ENCODE measurements at regions not wholly inside any gene's neighbourhood (a gene's known extent, or its start where the extent isn't known, plus 50 kb on each side); places are given as distances from the start of the nearest gene placed in this dataset.

DNA sequence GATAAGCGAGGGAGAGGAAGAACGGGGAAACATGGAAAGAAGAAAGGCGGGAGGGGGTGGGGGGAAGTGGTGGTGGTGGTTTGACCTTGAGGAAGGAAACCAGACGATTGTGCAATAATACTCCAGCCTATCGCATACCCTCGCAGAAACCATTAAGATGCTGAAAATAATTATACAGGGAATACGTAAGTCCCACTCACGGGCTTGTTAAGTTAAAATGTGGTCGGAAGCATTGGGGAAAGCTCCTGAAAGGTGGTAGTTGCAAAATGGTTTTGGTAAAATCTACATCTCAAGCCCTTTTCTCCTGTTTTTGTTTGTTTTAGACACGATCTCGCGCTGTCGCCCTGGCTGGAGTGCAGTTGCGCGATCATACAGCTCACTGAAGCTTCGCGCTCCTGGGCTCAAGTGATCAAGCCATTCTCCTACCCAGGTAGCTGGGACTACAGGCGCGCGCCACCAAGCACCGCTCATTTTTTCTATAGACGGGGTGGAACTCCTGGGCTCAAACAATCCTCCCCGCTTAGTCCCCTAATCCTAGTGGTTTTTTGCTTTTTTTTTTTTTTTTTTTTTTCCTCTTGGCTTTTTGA is 128.9 kb upstream of the ZNF184 start:
- WGBS (ENCODE audit: low lambda C conversion rate) = 75% methylated on average over 23 of the region's 23 CpGs
- H3K9ac ChIP-seq (ENCODE audit: insufficient read depth, low read depth, low read length) = no peak overlapping the region
- intact Hi-C loops (cut with micrococcal nuclease; ENCODE audit: unreplicated experiment) = no loop called here
- no peak for TF ChIP-seq EHMT2 (IDR thresholded peaks at IDR 0.05; ENCODE audit: borderline replicate concordance, low read depth, low read length)
- TF ChIP-seq, protein P1, sequence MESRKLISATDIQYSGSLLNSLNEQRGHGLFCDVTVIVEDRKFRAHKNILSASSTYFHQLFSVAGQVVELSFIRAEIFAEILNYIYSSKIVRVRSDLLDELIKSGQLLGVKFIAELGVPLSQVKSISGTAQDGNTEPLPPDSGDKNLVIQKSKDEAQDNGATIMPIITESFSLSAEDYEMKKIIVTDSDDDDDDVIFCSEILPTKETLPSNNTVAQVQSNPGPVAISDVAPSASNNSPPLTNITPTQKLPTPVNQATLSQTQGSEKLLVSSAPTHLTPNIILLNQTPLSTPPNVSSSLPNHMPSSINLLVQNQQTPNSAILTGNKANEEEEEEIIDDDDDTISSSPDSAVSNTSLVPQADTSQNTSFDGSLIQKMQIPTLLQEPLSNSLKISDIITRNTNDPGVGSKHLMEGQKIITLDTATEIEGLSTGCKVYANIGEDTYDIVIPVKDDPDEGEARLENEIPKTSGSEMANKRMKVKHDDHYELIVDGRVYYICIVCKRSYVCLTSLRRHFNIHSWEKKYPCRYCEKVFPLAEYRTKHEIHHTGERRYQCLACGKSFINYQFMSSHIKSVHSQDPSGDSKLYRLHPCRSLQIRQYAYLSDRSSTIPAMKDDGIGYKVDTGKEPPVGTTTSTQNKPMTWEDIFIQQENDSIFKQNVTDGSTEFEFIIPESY (CRISPR knock-in tag; IDR thresholded peaks at IDR 0.05) = peak; percentile 76; the same call in 1 of the 2 replicates
- no peak for TF ChIP-seq MED1 (CRISPR knock-in tag; IDR thresholded peaks at IDR 0.05)
- TF ChIP-seq ZNF296 (CRISPR knock-in tag; conservative IDR thresholded peaks at IDR 0.05) = no peak
- TF ChIP-seq ZFP36L2 (CRISPR knock-in tag; IDR thresholded peaks at IDR 0.05) = no peak
- TF ChIP-seq, protein P2, sequence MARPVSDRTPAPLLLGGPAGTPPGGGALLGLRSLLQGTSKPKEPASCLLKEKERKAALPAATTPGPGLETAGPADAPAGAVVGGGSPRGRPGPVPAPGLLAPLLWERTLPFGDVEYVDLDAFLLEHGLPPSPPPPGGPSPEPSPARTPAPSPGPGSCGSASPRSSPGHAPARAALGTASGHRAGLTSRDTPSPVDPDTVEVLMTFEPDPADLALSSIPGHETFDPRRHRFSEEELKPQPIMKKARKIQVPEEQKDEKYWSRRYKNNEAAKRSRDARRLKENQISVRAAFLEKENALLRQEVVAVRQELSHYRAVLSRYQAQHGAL (CRISPR knock-in tag; IDR thresholded peaks at IDR 0.05; ENCODE audit: not compliant biosample characterization) = no peak
- no peak for TF ChIP-seq ZNF230 (CRISPR knock-in tag; IDR thresholded peaks at IDR 0.05)
- no peak for TF ChIP-seq ZSCAN30 (CRISPR knock-in tag; IDR thresholded peaks at IDR 0.05)
- TF ChIP-seq CC2D1A (CRISPR knock-in tag; IDR thresholded peaks at IDR 0.05) = no peak
- TF ChIP-seq YEATS2 (CRISPR knock-in tag; IDR thresholded peaks at IDR 0.05; ENCODE audit: borderline replicate concordance) = no peak
- no peak for TF ChIP-seq ISX (CRISPR knock-in tag; conservative IDR thresholded peaks at IDR 0.05)
- TF ChIP-seq RBAK (CRISPR knock-in tag; IDR thresholded peaks at IDR 0.05) = no peak
- TF ChIP-seq ZBTB8A (CRISPR knock-in tag; IDR thresholded peaks at IDR 0.05; ENCODE audit: borderline replicate concordance, low read depth) = no peak
- TF ChIP-seq, protein P3, sequence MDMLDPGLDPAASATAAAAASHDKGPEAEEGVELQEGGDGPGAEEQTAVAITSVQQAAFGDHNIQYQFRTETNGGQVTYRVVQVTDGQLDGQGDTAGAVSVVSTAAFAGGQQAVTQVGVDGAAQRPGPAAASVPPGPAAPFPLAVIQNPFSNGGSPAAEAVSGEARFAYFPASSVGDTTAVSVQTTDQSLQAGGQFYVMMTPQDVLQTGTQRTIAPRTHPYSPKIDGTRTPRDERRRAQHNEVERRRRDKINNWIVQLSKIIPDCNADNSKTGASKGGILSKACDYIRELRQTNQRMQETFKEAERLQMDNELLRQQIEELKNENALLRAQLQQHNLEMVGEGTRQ (IDR thresholded peaks at IDR 0.05; ENCODE audit: low read depth, low read length) = no peak
- TF ChIP-seq, protein P3 (CRISPR knock-in tag; IDR thresholded peaks at IDR 0.05; ENCODE audit: borderline replicate concordance) = no peak
- TF ChIP-seq HNRNPLL (IDR thresholded peaks at IDR 0.05; ENCODE audit: low read depth, low read length, poor library complexity, severe bottlenecking) = no peak
- TF ChIP-seq ZNF274 (CRISPR knock-in tag; IDR thresholded peaks at IDR 0.05) = no peak
- TF ChIP-seq HOXA5 (CRISPR knock-in tag; IDR thresholded peaks at IDR 0.05) = no peak
- TF ChIP-seq, protein P4, sequence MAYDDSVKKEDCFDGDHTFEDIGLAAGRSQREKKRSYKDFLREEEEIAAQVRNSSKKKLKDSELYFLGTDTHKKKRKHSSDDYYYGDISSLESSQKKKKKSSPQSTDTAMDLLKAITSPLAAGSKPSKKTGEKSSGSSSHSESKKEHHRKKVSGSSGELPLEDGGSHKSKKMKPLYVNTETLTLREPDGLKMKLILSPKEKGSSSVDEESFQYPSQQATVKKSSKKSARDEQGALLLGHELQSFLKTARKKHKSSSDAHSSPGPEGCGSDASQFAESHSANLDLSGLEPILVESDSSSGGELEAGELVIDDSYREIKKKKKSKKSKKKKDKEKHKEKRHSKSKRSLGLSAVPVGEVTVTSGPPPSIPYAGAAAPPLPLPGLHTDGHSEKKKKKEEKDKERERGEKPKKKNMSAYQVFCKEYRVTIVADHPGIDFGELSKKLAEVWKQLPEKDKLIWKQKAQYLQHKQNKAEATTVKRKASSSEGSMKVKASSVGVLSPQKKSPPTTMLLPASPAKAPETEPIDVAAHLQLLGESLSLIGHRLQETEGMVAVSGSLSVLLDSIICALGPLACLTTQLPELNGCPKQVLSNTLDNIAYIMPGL (CRISPR knock-in tag; IDR thresholded peaks at IDR 0.05; ENCODE audit: borderline replicate concordance in 1 of 2, low read depth in 1 of 2) = no peak
- TF ChIP-seq CEBPG (CRISPR knock-in tag; IDR thresholded peaks at IDR 0.05) = peak; percentile 22; the same call in 1 of the 2 replicates

More for the DNA sequence above, 128.9 kb upstream of the ZNF184 start:
- DNase-seq (ENCODE audit: low spot score) (no peak), ATAC-seq (no peak), FAIRE-seq (no peak)
- Histone ChIP-seq H3K36me3 (replicated peaks in 1 of 2; ENCODE audit: control insufficient read depth in 1 of 2, insufficient read depth in 2 of 2, low read length in 2 of 2) (no peaks in the 10 kb centered on the region), H2AFZ (ENCODE audit: low read length) (no peak overlapping the region), H4K20me1 (ENCODE audit: insufficient read depth, low read length) (no peaks in the 10 kb centered on the region), H3K27ac (ENCODE audit: extremely low read length, insufficient read depth, low read length) (no peak overlapping the region), H3K4me1 (ENCODE audit: insufficient read depth, low read length) (peaks cover 29% of the 10 kb centered on the region), H3K27me3 (ENCODE audit: control insufficient read depth in 1 of 2, insufficient read depth in 2 of 2, low read length in 2 of 2) (peaks cover 0 to 11% of the 10 kb centered on the region in 2 experiments; a peak in 1 of 5 replicates), H3K79me2 (ENCODE audit: insufficient read depth, low read length) (no peaks in the 10 kb centered on the region), H3K4me3 (replicated peaks in 1 of 3; ENCODE audit: insufficient read depth in 1 of 3, low read depth in 2 of 3, low read length in 3 of 3) (no peak overlapping the region), H3K4me2 (ENCODE audit: low read depth, low read length) (no peak overlapping the region), H3K9me3 (ENCODE audit: low read length) (no peaks in the 10 kb centered on the region)
- ChIA-PET CTCF (ENCODE audit: low intra/inter-chr PET ratio, low total read pairs) (no interaction called here), POLR2A (no interaction called here)
- BruUV-seq (replicated peaks) = no TSS peak
- in situ Hi-C loops (cut with HindIII; ENCODE audit: extremely low pct_ligation_motif_present, low pct_unique_long_range_greater_than_20kb) = loop anchor here (25.0 kb wide), 1 partner anchor 89 kb away; no protein-coding TSS in a partner anchor

All from HepG2 (cell line).